NCI-H748 treated with DMSO at 0.1 percent for 48 hours (cell line): ENCODE measurements at regions not wholly inside any gene's neighbourhood (a gene's known extent, or its start where the extent isn't known, plus 50 kb on each side); places are given as distances from the start of the nearest gene placed in this dataset.
A peak's percentile ranks its signal among the peaks of the same experiment; 100 is the strongest.

Experiments used
- DNase-seq: peaks from one replicate; lab custom pipeline; 2025; lab: John Stamatoyannopoulos, UW

GRCh38 chr4:156496797-156497196, 474.8 kb downstream of the PDGFC start:
- DNase-seq, result no peak

- DNase-seq, result no peak
Observed at GRCh38 chr4:156495836-156496235, 475.8 kb downstream of the PDGFC start.

- DNase-seq, result no peak
Observed at GRCh38 chr4:156495091-156495490, 476.5 kb downstream of the PDGFC start.

GRCh38 chr4:156493858-156494257, 477.7 kb downstream of the PDGFC start:
- DNase-seq, result no peak

GRCh38 chr4:156487107-156487506, 484.5 kb downstream of the PDGFC start:
- DNase-seq, result no peak

- DNase-seq, result no peak
Observed at GRCh38 chr4:156481845-156482244, 489.8 kb downstream of the PDGFC start.

- DNase-seq, result no peak
Observed at GRCh38 chr4:156477636-156478035, 494.0 kb downstream of the PDGFC start.

- DNase-seq, result no peak
Observed at GRCh38 chr4:156476359-156476758, 495.2 kb downstream of the PDGFC start.

GRCh38 chr4:156475322-156475721, 496.3 kb downstream of the PDGFC start:
- DNase-seq, result peak; percentile 20

GRCh38 chr4:156473151-156473550, 498.4 kb downstream of the PDGFC start:
- DNase-seq, result no peak

GRCh38 chr4:156472624-156473023, 499.0 kb downstream of the PDGFC start:
- DNase-seq, result no peak

GRCh38 chr4:156459584-156459983, 505.9 kb upstream of the CTSO start:
- DNase-seq, result no peak

GRCh38 chr4:156456830-156457229, 503.2 kb upstream of the CTSO start:
- DNase-seq, result no peak

GRCh38 chr4:156443488-156443887, 489.8 kb upstream of the CTSO start:
- DNase-seq, result no peak

- no peak for DNase-seq
Observed at GRCh38 chr4:156442912-156443311, 489.2 kb upstream of the CTSO start.

GRCh38 chr4:156439576-156440200, 486.0 kb upstream of the CTSO start:
- no peak for DNase-seq

GRCh38 chr4:156437666-156438065, 484.0 kb upstream of the CTSO start:
- no peak for DNase-seq

- DNase-seq, result no peak
Observed at GRCh38 chr4:156422576-156422975, 468.9 kb upstream of the CTSO start.

GRCh38 chr4:156420623-156421022, 467.0 kb upstream of the CTSO start:
- no peak for DNase-seq

GRCh38 chr4:156419080-156419685, 465.5 kb upstream of the CTSO start:
- DNase-seq, result no peak

GRCh38 chr4:156414406-156414805, 460.7 kb upstream of the CTSO start:
- DNase-seq, result no peak

GRCh38 chr4:156413239-156414135, 459.8 kb upstream of the CTSO start:
- DNase-seq, result no peak

- no peak for DNase-seq
Observed at GRCh38 chr4:156411531-156411930, 457.9 kb upstream of the CTSO start.
